ENCODE measurements at regions not wholly inside any gene's neighbourhood (a gene's known extent, or its start where the extent isn't known, plus 50 kb on each side); places are given as distances from the start of the nearest gene placed in this dataset.

DNA sequence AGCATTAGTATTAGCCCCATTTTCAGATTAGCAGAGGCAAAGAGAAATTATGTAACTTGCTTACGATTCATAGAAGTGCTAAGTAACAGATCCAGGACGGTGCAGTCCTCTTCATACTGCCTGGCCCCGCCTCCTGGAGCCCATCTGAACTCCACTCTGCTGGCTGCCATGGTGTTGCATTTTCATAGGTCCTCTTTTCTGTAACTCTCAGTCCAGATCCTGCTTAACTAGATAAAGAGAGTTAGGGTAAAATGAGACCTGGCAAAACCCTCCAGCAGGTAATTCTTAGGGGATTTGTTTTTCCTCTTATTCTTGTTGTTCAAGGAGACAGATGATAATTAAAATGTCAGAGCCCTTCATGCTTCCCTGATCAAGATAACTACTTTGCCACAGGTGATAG lies 135.1 kb upstream of the EFNA5 start:
- TF ChIP-seq, protein P1, sequence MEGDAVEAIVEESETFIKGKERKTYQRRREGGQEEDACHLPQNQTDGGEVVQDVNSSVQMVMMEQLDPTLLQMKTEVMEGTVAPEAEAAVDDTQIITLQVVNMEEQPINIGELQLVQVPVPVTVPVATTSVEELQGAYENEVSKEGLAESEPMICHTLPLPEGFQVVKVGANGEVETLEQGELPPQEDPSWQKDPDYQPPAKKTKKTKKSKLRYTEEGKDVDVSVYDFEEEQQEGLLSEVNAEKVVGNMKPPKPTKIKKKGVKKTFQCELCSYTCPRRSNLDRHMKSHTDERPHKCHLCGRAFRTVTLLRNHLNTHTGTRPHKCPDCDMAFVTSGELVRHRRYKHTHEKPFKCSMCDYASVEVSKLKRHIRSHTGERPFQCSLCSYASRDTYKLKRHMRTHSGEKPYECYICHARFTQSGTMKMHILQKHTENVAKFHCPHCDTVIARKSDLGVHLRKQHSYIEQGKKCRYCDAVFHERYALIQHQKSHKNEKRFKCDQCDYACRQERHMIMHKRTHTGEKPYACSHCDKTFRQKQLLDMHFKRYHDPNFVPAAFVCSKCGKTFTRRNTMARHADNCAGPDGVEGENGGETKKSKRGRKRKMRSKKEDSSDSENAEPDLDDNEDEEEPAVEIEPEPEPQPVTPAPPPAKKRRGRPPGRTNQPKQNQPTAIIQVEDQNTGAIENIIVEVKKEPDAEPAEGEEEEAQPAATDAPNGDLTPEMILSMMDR (IDR thresholded peaks at IDR 0.05): no peak
- TF ChIP-seq EZH2 (IDR thresholded peaks at IDR 0.05; ENCODE audit: borderline replicate concordance, insufficient read depth, low read depth, low read length, poor library complexity, severe bottlenecking): no peak
